IMR-90 (cell line): ENCODE measurements at regions not wholly inside any gene's neighbourhood (a gene's known extent, or its start where the extent isn't known, plus 50 kb on each side); places are given as distances from the start of the nearest gene placed in this dataset.

Experiments
- ATAC-seq: fragments of 200-7000 bp; cut with Tn5 transposase; 2 replicates; pipeline ENCODE4 v1.9.1; 2020; ENCODE audit warnings: low read depth, mild to moderate bottlenecking, moderate library complexity
- BruUV-seq: library from RNA; stranded (reverse); fragments of 400-500 nt; replicated peaks from 2 replicates; lab custom pipeline; 2021; lab: Mats Ljungman, UMichigan
- CTCF ChIA-PET: fragments of 300-600 bp; formaldehyde crosslinking; extraction: SDS; loops from one replicate; lab custom pipeline; 2021; ENCODE audit warnings: antibody characterized with exemption; lab: Yijun Ruan, JAX
- POLR2A ChIA-PET: fragments of 300-600 bp; sonication (Branson Sonifier 250); formaldehyde crosslinking; loops from one replicate; lab custom pipeline; 2022; ENCODE audit warnings: antibody characterized with exemption; ENCODE audit not compliant: unreplicated experiment; lab: Charles Lee
- DNase-seq: peaks from one replicate; pipeline ENCODE4 v3.0.0; 2013
- H2AFZ ChIP-seq: replicated peaks from 2 replicates; pipeline ENCODE3; 2013; ENCODE audit warnings: low read length, mild to moderate bottlenecking; ENCODE audit not compliant: poor library complexity
- H2AK5ac ChIP-seq: 2 replicates; pipeline ENCODE4 v1.6.1; 2013; ENCODE audit warnings: low read depth, low read length, inconsistent platforms
- H2AK9ac ChIP-seq: replicated peaks from 2 replicates; pipeline ENCODE3; 2013; ENCODE audit warnings: mild to moderate bottlenecking, low read depth, low read length, moderate library complexity; ENCODE audit not compliant: poor library complexity
- H2BK120ac ChIP-seq: 2 replicates; pipeline ENCODE4 v1.6.1; 2013; ENCODE audit warnings: low read depth, low read length, inconsistent platforms
- H2BK15ac ChIP-seq: 3 replicates; pipeline ENCODE4 v1.6.1; 2013; ENCODE audit warnings: low read depth, low read length, inconsistent platforms
- H2BK20ac ChIP-seq: 2 replicates; pipeline ENCODE4 v1.6.1; 2013; ENCODE audit warnings: low read depth, mild to moderate bottlenecking, inconsistent platforms, low read length, moderate library complexity
- H2BK5ac ChIP-seq: 2 replicates; pipeline ENCODE4 v1.6.1; 2013; ENCODE audit warnings: mild to moderate bottlenecking, low read depth, low read length, inconsistent platforms; ENCODE audit not compliant: poor library complexity, severe bottlenecking
- H3K14ac ChIP-seq: replicated peaks from 2 replicates; pipeline ENCODE4 v1.6.1; 2013; ENCODE audit warnings: low read depth, low read length, inconsistent platforms
- H3K18ac ChIP-seq: 2 replicates; pipeline ENCODE4 v1.6.1; 2013; ENCODE audit warnings: low read depth, low read length, control low read depth
- H3K23ac ChIP-seq: 2 replicates; pipeline ENCODE4 v1.6.1; 2013; ENCODE audit warnings: low read depth, low read length, inconsistent platforms
- H3K27ac ChIP-seq: 2 replicates; pipeline ENCODE4 v1.5.1; 2013; ENCODE audit warnings: mild to moderate bottlenecking, control low read depth, low read length; ENCODE audit not compliant: insufficient read depth
- H3K27me3 ChIP-seq: 2 replicates; pipeline ENCODE4 v1.6.1; 2013; ENCODE audit warnings: low read length; ENCODE audit not compliant: control insufficient read depth, insufficient read depth
- H3K36me3 ChIP-seq: 2 replicates; pipeline ENCODE4 v1.6.1; 2013; ENCODE audit warnings: low read length, mixed read lengths; ENCODE audit not compliant: control insufficient read depth, insufficient read depth
- H3K4ac ChIP-seq: 2 replicates; pipeline ENCODE4 v1.6.1; 2013; ENCODE audit warnings: low read depth, low read length, inconsistent platforms
- H3K4me1 ChIP-seq: 2 replicates; pipeline ENCODE4 v1.6.1; 2013; ENCODE audit warnings: low read length, mixed read lengths; ENCODE audit not compliant: control insufficient read depth, insufficient read depth
- H3K4me2 ChIP-seq: 2 replicates; pipeline ENCODE4 v1.6.1; 2013; ENCODE audit warnings: low read depth, mild to moderate bottlenecking, control low read depth, low read length, moderate library complexity
- H3K4me3 ChIP-seq: 2 replicates; pipeline ENCODE4 v1.5.1; 2013; ENCODE audit warnings: low read depth, mild to moderate bottlenecking, control low read depth, low read length, moderate library complexity; ENCODE audit not compliant: insufficient read depth
- H3K56ac ChIP-seq: 2 replicates; pipeline ENCODE4 v1.6.1; 2013; ENCODE audit warnings: low read length, inconsistent platforms; ENCODE audit not compliant: insufficient read depth; ENCODE audit errors: extremely low read depth
- H3K79me1 ChIP-seq, 2 experiments: 2 replicates each; pipeline ENCODE4 v1.6.1; 2013; ENCODE audit warnings: low read length in 2 of 2, inconsistent platforms in 1 of 2, low read depth in 1 of 2
- H3K9ac ChIP-seq: 2 replicates; pipeline ENCODE4 v1.6.1; 2013; ENCODE audit warnings: low read depth, low read length, control low read depth
- H3K9me1 ChIP-seq: 2 replicates; pipeline ENCODE4 v1.6.1; 2013; ENCODE audit warnings: low read length, inconsistent platforms; ENCODE audit not compliant: insufficient read depth
- H3K9me3 ChIP-seq: 2 replicates; pipeline ENCODE4 v1.6.1; 2013; ENCODE audit warnings: low read length; ENCODE audit not compliant: control insufficient read depth, insufficient read depth
- H4K20me1 ChIP-seq: 2 replicates; pipeline ENCODE4 v1.6.1; 2013; ENCODE audit warnings: low read length, inconsistent platforms; ENCODE audit not compliant: insufficient read depth
- H4K5ac ChIP-seq: 2 replicates; pipeline ENCODE4 v1.6.1; 2013; ENCODE audit warnings: mild to moderate bottlenecking, low read depth, low read length, control low read depth
- H4K8ac ChIP-seq, 2 experiments: 2 replicates each; pipeline ENCODE4 v1.6.1; 2013; ENCODE audit warnings: low read depth in 2 of 2, low read length in 2 of 2, control low read depth in 1 of 2, inconsistent platforms in 1 of 2
- H4K91ac ChIP-seq: 2 replicates; pipeline ENCODE4 v1.6.1; 2013; ENCODE audit warnings: low read depth, low read length, inconsistent platforms; ENCODE audit not compliant: insufficient read depth
- BHLHE40 ChIP-seq: fragments of 150-350 bp; IDR thresholded peaks from 2 replicates; pipeline ENCODE4 v1.6.1; 2016; ENCODE audit warnings: mild to moderate bottlenecking, low read depth, low read length
- CEBPB ChIP-seq: IDR thresholded peaks from 2 replicates; pipeline ENCODE4 v1.6.1; 2012; ENCODE audit warnings: low read depth, low read length, improper control_type of control experiment
- CHD1 ChIP-seq: IDR thresholded peaks from 2 replicates; pipeline ENCODE4 v1.6.1; 2012; ENCODE audit warnings: low read depth, low read length, improper control_type of control experiment
- CTCF ChIP-seq: conservative IDR thresholded peaks from 2 replicates; pipeline ENCODE4 v1.5.1; 2012; ENCODE audit warnings: mild to moderate bottlenecking, low read depth, low read length, improper control_type of control experiment
- ELK1 ChIP-seq: fragments of 150-350 bp; IDR thresholded peaks from 2 replicates; pipeline ENCODE4 v1.6.1; 2016; ENCODE audit warnings: low read depth, mild to moderate bottlenecking, low read length, moderate library complexity, borderline replicate concordance
- FOS ChIP-seq: fragments of 150-350 bp; IDR thresholded peaks from 2 replicates; pipeline ENCODE4 v1.6.1; 2016; ENCODE audit warnings: low read depth, low read length
- MAFK ChIP-seq: IDR thresholded peaks from 2 replicates; pipeline ENCODE4 v1.6.1; 2012; ENCODE audit warnings: low read depth, low read length, improper control_type of control experiment
- MAZ ChIP-seq: IDR thresholded peaks from 2 replicates; pipeline ENCODE4 v1.6.1; 2012; ENCODE audit warnings: low read depth, mild to moderate bottlenecking, low read length, improper control_type of control experiment, moderate library complexity, borderline replicate concordance
- MXI1 ChIP-seq: IDR thresholded peaks from 2 replicates; pipeline ENCODE4 v1.6.1; 2012; ENCODE audit warnings: low read depth, mild to moderate bottlenecking, low read length, moderate library complexity, borderline replicate concordance
- NFE2L2 ChIP-seq: fragments of 150-350 bp; IDR thresholded peaks from 2 replicates; pipeline ENCODE4 v1.6.1; 2016; ENCODE audit warnings: low read depth, mild to moderate bottlenecking, low read length
- POLR2A ChIP-seq: IDR thresholded peaks from 2 replicates; pipeline ENCODE4 v1.6.1; 2012; ENCODE audit warnings: mild to moderate bottlenecking, low read depth, low read length
- RAD21 ChIP-seq: IDR thresholded peaks from 2 replicates; pipeline ENCODE4 v1.6.1; 2012; ENCODE audit warnings: low read length, improper control_type of control experiment
- RCOR1 ChIP-seq: IDR thresholded peaks from 2 replicates; pipeline ENCODE4 v1.6.1; 2012; ENCODE audit warnings: mild to moderate bottlenecking, low read length, improper control_type of control experiment; ENCODE audit not compliant: insufficient replicate concordance
- RFX5 ChIP-seq: IDR thresholded peaks from 2 replicates; pipeline ENCODE4 v1.8.0; 2012; ENCODE audit warnings: low read depth, mild to moderate bottlenecking, low read length, moderate library complexity
- SMC3 ChIP-seq: fragments of 150-350 bp; IDR thresholded peaks from 2 replicates; pipeline ENCODE4 v1.6.1; 2016; ENCODE audit warnings: low read depth, mild to moderate bottlenecking, antibody characterized with exemption, low read length, moderate library complexity
- USF2 ChIP-seq: fragments of 150-350 bp; IDR thresholded peaks from 2 replicates; pipeline ENCODE4 v1.6.1; 2017; ENCODE audit warnings: mild to moderate bottlenecking, antibody characterized with exemption, low read length, low read depth
- WGBS, 2 experiments: methylation state at CpG; one replicate each; pipeline versions ENCODE4 v1.1.5 to v1.1.7; 2013; ENCODE audit warnings: missing lambda C conversion rate in 2 of 2; ENCODE audit not compliant: insufficient read length in 1 of 2; ENCODE audit errors: extremely low coverage in 2 of 2; 5-methylcytosine and 5-hydroxymethylcytosine counted together
- dilution Hi-C: fragments of 300-500 bp; cut with HindIII; formaldehyde crosslinking; loops from one replicate; pipeline ENCODE4 v1.14.3; 2018; ENCODE audit warnings: low sequenced_read_pairs; ENCODE audit not compliant: unreplicated experiment
- in situ Hi-C: fragments of 300-500 bp; cut with MboI; formaldehyde crosslinking; loops from 3 replicates; pipeline ENCODE4 v1.14.3; 2019; ENCODE audit warnings: low sequenced_read_pairs, inconsistent platforms, mixed read lengths
- intact Hi-C: fragments of 100-400 bp; cut with micrococcal nuclease; formaldehyde crosslinking; loops from 2 replicates; pipeline ENCODE4 v1.10.0; 2022

GRCh38 chr12:127942981-127943380, 324.0 kb upstream of the TMEM132C start:
- H3K4me3 ChIP-seq: no peak overlapping the region
- H4K91ac ChIP-seq: no peak overlapping the region
- H3K4me2 ChIP-seq: no peak overlapping the region
- no peak for DNase-seq
- H3K4me1 ChIP-seq: no peaks in the 10 kb centered on the region
- no peak for TF ChIP-seq SMC3
- no peak for TF ChIP-seq POLR2A
- TF ChIP-seq MAFK: no peak
- TF ChIP-seq RAD21: no peak
- no peak for TF ChIP-seq MXI1
- no peak for TF ChIP-seq MAZ
- TF ChIP-seq USF2: no peak
- TF ChIP-seq FOS: no peak
- TF ChIP-seq BHLHE40: no peak
- TF ChIP-seq NFE2L2: no peak
- no peak for TF ChIP-seq RCOR1
- no peak for TF ChIP-seq CHD1
- no peak for TF ChIP-seq CTCF
- no peak for TF ChIP-seq CEBPB
- TF ChIP-seq RFX5: no peak
- TF ChIP-seq ELK1: no peak
- H3K23ac ChIP-seq: no peak overlapping the region
- H3K14ac ChIP-seq: no peak overlapping the region
- no peaks in the 10 kb centered on the region for H3K9me1 ChIP-seq
- in situ Hi-C loops (no loop called here), dilution Hi-C loops (no loop called here), intact Hi-C loops (no loop called here)
- no peak overlapping the region for H3K56ac ChIP-seq
- ChIA-PET POLR2A (no interaction called here), CTCF (no interaction called here)
- H3K4ac ChIP-seq: no peak overlapping the region
- no peak overlapping the region for H3K9ac ChIP-seq
- H2AFZ ChIP-seq: no peak overlapping the region
- peaks cover 21% of the 10 kb centered on the region for H3K9me3 ChIP-seq
- no peak overlapping the region for H2BK5ac ChIP-seq
- no peak overlapping the region for H2BK20ac ChIP-seq
- no peaks in the 10 kb centered on the region for H3K79me1 ChIP-seq
- H2BK120ac ChIP-seq: no peak overlapping the region
- no peak overlapping the region for H4K8ac ChIP-seq
- H2AK9ac ChIP-seq: no peak overlapping the region
- no peak overlapping the region for H3K18ac ChIP-seq
- no CpG with 5 or more reads among the region's 3 CpGs for WGBS, 2 experiments
- ATAC-seq: no peak
- H4K20me1 ChIP-seq: no peaks in the 10 kb centered on the region
- BruUV-seq: no TSS peak
- H2AK5ac ChIP-seq: no peak overlapping the region
- no peak overlapping the region for H2BK15ac ChIP-seq
- no peak overlapping the region for H3K27ac ChIP-seq
- no peaks in the 10 kb centered on the region for H3K27me3 ChIP-seq
- H3K36me3 ChIP-seq: no peaks in the 10 kb centered on the region
- no peak overlapping the region for H4K5ac ChIP-seq
